ENCODE measurements at regions not wholly inside any gene's neighbourhood (a gene's known extent, or its start where the extent isn't known, plus 50 kb on each side); places are given as distances from the start of the nearest gene placed in this dataset.

DNA sequence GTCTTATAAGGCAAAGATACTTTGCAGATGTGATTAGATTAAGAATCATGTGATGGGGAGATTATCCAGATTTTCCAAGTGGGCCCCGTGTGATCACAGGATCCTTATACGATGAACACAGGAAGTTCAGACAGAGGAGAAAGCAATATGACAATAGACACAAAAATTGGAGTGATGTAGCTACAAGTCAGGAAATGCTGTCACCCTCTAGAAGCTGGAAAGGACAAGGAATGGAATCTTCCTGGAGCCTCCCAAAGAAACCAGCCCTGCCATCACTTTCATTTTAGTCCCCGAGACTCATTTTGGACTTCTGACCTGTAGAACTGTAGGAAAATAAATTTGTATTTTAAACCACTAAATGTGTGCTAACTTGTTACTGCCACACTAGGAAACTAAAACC, 61.9 kb upstream of the C1orf21 start:
- no peak for DNase-seq (ENCODE audit: low read depth in 2 of 2)
- TF ChIP-seq, protein P1, sequence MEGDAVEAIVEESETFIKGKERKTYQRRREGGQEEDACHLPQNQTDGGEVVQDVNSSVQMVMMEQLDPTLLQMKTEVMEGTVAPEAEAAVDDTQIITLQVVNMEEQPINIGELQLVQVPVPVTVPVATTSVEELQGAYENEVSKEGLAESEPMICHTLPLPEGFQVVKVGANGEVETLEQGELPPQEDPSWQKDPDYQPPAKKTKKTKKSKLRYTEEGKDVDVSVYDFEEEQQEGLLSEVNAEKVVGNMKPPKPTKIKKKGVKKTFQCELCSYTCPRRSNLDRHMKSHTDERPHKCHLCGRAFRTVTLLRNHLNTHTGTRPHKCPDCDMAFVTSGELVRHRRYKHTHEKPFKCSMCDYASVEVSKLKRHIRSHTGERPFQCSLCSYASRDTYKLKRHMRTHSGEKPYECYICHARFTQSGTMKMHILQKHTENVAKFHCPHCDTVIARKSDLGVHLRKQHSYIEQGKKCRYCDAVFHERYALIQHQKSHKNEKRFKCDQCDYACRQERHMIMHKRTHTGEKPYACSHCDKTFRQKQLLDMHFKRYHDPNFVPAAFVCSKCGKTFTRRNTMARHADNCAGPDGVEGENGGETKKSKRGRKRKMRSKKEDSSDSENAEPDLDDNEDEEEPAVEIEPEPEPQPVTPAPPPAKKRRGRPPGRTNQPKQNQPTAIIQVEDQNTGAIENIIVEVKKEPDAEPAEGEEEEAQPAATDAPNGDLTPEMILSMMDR (IDR thresholded peaks at IDR 0.05; ENCODE audit: low read depth, low read length): no peak
- H3K4me3 ChIP-seq (replicated peaks in 1 of 2; ENCODE audit: low read depth in 2 of 2, low read length in 2 of 2): no peak overlapping the region

DNA sequence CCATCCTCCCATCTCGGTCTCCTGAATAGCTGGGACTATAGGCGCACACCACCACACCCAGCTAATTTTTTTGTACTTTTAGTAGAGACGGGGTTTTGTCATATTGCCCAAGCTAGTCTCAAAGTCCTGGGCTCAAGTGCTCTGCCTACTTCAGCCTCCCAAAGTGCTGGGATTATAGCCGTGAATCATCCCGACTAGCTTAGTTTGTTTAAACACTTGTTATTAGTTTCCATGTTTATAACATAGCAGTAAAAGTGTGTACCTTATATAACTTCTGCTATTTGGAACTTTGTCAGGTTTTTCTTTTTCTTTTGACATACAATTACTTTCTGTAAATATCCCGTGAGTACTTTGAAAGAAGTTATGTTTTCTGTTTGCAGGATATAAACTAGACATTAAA, 60.6 kb upstream of the C1orf21 start:
- TF ChIP-seq, protein P1 (IDR thresholded peaks at IDR 0.05; ENCODE audit: low read depth, low read length): no peak
- no peak overlapping the region for H3K4me3 ChIP-seq (replicated peaks in 1 of 2; ENCODE audit: low read depth in 2 of 2, low read length in 2 of 2)
- no peak for DNase-seq (ENCODE audit: low read depth in 2 of 2)

DNA sequence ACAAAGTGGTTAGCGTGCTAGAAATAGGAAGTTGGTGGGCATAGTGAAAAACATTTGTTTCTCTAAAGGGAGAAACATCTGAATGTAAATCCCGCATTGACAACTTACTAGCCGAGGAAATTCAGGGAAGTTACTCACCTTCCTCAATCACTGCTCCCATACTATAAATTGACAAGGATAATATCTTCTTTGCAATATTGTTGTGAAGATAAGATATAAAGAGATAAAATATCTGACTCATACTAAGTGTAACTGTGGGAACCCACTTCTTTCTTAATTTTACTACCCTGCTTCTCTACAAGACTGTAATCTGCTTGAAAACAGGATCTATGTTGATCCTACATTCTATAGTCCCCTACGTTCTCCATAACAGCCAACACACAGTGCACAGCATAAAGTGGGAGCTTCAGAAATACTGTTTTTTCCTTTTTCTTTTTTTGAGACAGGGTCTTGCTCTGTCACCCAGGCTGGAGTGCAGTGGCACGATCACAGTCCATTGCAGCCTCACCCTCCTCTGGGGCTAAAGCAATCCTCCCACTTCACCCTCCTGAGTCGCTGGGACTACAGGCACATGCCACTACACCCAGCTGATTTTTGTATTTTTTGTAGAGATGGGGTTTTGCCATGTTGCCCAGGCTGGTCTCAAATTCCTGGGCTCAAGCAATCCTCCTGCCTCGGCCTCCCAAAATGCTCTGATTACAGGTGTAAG, 57.4 kb upstream of the C1orf21 start:
- no peak overlapping the region for H3K4me3 ChIP-seq (replicated peaks in 1 of 2; ENCODE audit: low read depth in 2 of 2, low read length in 2 of 2)
- TF ChIP-seq, protein P1 (IDR thresholded peaks at IDR 0.05; ENCODE audit: low read depth, low read length): no peak
- DNase-seq (ENCODE audit: low read depth in 2 of 2): no peak

DNA sequence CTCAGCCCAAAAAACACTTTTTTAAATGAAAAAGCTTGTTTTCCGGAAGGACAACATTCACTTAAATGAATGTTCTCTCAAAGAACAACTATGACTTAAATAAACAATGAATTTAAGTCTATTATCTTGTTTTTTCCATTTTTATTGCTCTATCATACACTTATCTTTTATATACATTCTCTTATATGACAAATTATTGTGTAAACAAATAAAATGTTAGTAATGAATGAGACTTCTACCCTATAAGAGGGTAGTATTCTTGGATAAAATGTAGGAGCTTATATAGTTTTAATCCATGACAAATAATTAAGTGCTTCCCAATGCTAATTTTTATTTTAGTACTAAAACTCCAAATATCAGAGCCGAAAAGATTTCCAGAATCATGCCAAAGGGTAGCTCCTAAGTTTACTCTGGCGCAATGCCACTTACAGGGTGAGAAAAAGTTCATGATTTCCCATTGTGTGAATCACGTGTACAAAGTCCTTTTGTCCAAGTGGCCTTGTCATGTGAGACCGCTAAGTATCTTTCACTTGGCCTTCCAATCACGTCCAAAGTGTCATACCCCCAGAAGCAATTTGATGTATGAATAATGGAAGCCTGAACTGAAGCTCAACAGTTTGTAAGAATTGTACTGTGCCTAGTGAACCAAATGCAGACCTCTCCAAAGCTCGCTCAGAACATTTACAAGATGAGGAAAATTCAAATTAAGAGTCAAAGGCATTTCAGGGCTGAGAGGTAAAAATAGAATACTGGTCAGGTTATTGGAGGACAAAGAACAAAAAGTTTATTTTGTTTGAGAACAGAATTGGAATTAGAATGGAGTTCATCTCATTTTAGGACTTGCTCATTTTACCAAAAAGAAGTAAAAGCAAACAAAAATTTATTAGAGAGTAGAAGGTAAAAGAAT, 56.6 kb upstream of the C1orf21 start:
- peak in 1 of 2 donors; percentile 57 for DNase-seq (ENCODE audit: low read depth in 2 of 2)
- no peak overlapping the region for H3K4me3 ChIP-seq (replicated peaks in 1 of 2; ENCODE audit: low read depth in 2 of 2, low read length in 2 of 2)
- TF ChIP-seq, protein P1 (IDR thresholded peaks at IDR 0.05; ENCODE audit: low read depth, low read length): no peak

DNA sequence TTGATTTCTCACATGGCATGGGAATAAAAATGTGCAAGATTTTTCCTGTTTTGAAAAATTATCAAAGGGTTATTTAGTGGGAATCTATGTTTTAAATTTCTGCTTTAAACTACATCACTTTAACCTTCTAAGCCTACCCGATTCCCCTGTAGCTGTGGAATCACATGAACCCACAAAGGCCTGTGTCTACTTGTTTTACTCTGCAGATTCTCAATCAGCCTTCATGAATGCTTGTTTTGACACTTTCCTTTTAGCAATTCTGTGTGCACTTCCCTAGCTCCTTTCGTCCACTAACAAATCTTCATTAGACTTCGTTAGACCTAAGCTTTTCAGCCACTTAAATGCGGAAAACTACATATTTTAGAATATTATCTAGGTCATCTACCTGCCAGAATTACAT, 56.0 kb upstream of the C1orf21 start:
- no peak overlapping the region for H3K4me3 ChIP-seq (replicated peaks in 1 of 2; ENCODE audit: low read depth in 2 of 2, low read length in 2 of 2)
- TF ChIP-seq, protein P1 (IDR thresholded peaks at IDR 0.05; ENCODE audit: low read depth, low read length): no peak
- no peak for DNase-seq (ENCODE audit: low read depth in 2 of 2)
